Neural progenitor cell (in vitro differentiated cells): ENCODE measurements at regions not wholly inside any gene's neighbourhood (a gene's known extent, or its start where the extent isn't known, plus 50 kb on each side); places are given as distances from the start of the nearest gene placed in this dataset.

ENCODE experiments used
- CTCF ChIP-seq: fragments of 200-600 bp; sonication (generic); IDR thresholded peaks from 2 replicates; pipeline ENCODE4 v1.5.1; 2017; ENCODE audit warnings: antibody characterized with exemption, mild to moderate bottlenecking
- EZH2 ChIP-seq: fragments of 200-600 bp; sonication (generic); IDR thresholded peaks from 2 replicates; pipeline ENCODE4 v1.6.1; 2017; ENCODE audit warnings: antibody characterized with exemption, mild to moderate bottlenecking, moderate library complexity
- EZH2phosphoT487 ChIP-seq: fragments of 200-600 bp; sonication (generic); IDR thresholded peaks from 2 replicates; pipeline ENCODE4 v1.6.1; 2017; ENCODE audit warnings: antibody characterized with exemption

GRCh38 chr6:165119231-165120020, 190.0 kb downstream of the C6orf118 start:
- TF ChIP-seq CTCF (no peak), EZH2phosphoT487 (no peak), EZH2 (no peak)
